ENCODE measurements at regions not wholly inside any gene's neighbourhood (a gene's known extent, or its start where the extent isn't known, plus 50 kb on each side); places are given as distances from the start of the nearest gene placed in this dataset.
"Not testable (repeated sequence)": the region's sequence is repeated elsewhere in the genome, so short reads cannot be mapped to it uniquely, and the experiment has no call there.

DNA sequence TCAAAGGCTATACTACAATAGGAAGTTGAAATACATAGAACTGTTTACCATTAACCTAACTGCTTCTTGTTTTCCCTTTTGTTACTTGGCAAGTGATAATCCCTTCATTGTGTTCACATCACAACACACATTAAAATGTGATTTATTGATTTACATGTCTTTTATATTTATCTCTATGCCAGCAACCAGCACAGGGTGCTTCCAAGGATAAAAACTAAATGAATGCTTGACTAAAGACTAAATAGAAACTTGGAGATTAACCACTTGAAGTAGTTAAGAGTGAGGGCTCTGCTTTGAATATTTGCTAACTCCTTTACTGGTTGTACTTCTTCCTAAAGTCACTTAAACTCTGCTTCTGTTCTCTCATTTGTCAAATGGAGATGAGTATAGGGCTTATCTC is 1730.6 kb downstream of the EFNA5 start:
- no peak for DNase-seq

DNA sequence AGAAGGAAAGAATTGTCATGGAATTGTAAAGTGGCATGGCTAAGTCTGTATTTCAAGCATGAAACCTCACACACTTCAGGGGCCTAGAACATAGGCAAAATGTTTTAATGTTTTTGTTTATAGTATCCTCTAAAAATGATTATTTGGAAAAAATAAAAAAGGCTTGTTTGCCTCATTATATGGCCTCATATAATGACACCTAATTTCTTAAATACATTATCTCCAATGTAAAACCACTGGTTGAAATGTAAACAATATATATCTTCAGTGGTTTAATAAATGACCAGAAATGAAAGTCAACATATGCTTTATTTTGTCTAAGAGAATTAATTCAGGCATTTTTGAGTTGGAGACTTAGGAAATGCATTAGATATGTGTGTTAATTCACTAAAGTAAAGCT is 1736.6 kb downstream of the EFNA5 start:
- no peak for DNase-seq

DNA sequence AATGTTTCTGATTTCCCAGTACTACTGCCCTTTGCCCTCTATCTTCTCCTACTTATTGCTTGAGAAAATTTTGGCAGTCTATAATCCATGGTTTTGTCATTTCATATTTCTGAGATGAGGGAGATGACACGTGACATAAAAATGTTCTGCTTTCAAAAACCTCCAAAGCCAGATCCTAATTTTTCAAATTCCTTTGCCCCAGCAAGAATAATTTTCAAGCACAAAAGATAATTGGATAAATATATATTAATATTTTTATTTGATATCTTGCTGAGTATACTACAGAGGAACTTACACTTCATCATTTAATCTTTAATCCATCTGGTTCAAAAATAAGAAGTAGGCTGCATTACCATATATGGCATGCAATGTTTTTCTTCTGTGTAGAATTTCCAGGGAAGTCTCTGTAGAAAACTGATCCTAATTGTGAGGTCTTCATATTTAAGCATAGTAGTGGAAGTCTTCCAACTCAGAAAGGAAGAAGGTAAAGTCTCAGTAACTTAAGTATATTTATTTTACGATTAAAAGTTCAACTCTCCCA is 1738.8 kb downstream of the EFNA5 start:
- no peak for DNase-seq

DNA sequence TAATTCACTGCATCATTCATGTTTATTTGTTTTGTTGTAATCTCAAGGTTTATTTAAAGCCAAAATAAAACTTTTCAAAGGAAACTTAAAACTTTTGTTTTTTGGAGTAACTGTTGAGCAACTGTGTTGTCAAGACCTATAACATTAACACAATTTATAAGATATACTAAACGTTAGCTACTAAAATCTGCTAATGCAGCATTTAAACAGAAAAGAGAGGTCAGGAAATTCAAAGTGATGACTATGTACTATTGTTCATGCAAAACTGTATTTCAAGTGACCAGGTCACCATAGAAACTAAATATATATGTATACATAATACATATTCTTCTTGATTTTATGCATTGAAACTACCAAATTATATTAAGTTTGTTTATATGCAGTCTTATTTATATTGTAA is 1740.9 kb downstream of the EFNA5 start:
- DNase-seq = no peak

DNA sequence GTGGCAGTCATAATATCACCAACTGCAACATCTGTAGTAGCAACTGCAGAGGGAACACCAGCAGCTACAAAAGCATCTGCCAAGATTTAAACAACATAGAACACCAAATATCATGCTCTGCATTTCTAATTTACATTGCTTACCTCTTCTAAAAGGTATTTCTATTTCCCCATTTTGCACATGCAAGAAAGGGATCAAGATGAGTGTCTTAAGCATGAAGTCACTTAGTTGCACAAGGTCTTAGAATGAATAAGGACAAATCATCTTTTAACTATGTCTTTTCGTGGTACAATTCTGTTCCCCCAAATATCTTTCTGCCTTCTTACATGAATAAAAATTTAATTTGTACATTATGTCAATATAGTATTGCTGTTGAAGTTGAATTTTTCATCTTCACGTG is 1746.4 kb downstream of the EFNA5 start:
- DNase-seq = no peak

DNA sequence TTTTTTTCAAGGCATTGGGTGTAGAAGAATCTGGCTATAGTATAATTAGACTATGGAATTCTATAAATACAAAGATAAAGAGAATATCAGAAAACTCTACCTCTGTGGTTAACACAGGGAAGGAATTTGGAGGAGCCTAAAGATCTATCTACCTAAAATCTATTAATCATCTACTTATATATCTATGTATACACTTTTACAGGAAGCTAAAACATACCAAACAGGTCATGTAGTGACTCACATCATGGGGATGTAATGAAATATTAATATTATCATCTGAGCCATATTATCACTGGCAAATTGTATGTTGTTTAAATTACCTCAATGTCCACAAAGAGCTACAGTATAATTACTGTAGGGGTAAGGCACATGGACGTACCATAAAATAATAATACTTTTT is 1748.2 kb downstream of the EFNA5 start:
- no peak for DNase-seq

DNA sequence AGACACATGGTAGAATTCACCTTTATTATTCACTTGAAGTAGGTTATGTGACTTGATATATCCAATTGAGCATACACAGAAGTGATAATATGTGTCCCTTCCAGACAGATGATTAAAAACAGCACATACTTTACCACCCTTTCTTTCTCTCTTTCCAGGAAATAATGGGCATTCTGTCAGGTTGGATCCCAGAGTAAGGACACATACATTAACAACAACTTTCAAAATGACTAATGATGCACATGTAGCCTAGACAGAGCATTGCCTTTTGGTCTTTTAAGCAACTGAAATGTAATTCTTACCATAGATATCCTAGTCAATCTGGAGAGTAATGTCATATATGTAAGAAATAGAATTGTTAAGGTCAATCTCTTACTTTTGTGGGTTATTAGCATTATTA is 1748.7 kb downstream of the EFNA5 start:
- DNase-seq = no peak

DNA sequence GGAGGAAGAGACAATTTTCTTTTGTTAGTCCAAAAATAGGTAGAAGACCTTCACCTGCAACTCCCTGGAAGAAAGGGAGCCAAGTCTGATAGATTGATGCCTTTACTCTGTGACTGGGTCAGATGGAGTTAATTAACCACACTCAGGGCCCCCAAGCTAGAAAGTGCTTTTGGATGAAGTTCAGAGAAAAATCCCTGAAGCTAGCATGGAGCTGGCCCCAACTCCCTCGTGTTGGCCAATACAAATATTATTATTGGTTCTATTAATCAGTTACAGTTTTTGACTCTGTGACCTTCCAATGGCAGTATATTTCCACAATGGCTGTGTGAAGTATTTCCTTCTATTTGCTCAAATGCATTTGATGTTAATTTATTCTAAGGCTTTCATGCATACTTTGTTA is 1753.5 kb downstream of the EFNA5 start:
- DNase-seq = no peak

DNA sequence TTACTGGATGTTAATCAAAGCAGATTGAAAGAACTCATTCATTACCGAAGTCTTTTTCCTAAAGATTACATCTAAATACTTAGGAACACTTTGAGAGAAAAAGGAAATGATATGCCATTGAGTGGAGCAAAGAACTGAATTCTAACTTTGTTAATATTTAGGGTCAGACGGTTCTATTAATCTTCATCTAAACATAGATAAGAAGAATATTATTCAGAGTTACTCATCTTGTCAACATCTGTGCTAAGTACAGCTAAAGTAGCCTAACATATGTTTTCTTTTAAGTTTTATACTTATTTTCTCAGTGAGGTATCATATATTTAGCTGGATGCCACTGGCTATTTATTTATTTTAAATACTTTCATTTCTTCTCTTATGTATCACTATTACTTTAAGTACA is 1763.7 kb downstream of the EFNA5 start:
- DNase-seq = no peak

DNA sequence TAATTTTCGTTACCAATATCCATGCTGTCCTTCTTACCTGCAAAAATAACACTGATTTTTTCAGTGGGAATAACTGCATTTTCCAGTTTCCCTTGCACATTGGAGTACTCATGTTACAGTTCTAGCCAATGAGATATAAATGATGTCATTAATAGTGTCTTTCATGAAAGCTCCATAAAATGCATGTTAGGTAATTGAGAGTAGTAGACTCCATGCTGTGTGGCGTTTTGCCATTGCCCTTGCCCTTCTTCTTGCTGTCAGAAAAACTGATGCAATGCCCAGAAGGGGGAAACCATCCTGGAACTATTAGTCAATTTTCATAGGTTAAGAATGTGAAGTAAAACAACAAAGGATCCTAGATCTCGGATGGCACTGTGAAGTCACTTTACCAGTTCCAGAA is 1765.3 kb downstream of the EFNA5 start:
- no peak for DNase-seq

DNA sequence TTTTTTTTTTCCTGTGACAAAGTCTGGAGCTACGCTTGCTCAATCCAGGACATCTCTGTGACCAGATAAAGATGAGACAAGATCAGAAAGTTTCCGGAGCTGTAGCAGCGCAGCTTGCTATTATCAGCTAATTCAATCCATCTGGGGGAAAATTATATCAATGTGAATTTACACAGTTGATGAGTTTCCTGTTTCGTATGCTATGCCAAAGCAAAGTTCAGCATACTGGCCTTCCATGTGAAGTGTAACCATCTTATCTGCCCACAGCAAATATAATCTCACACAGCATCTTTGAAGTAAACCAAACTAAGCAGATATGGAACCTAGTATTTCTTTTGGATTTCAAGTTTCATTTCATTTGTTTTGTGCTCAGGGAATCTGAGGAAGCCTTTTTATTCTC is 1767.7 kb downstream of the EFNA5 start:
- no peak for DNase-seq

DNA sequence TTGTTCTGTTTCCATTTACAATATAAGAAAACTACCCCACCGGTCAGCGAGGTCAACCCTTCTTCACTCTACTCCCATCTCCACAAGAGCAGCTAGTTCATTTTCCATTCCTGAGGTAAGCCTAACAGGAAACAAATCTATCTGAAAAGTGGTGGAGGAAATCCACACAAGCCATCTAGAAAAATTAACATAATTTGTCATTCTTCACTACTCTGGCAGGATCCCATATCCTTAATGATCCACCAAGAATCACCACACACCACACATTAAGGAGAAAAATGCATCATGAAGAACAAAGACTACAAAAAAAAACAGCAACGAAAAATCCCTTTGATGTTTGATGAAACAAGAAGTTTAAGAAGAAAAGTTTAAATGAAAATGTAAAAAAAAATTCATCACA is 1771.0 kb downstream of the EFNA5 start:
- DNase-seq = no peak

DNA sequence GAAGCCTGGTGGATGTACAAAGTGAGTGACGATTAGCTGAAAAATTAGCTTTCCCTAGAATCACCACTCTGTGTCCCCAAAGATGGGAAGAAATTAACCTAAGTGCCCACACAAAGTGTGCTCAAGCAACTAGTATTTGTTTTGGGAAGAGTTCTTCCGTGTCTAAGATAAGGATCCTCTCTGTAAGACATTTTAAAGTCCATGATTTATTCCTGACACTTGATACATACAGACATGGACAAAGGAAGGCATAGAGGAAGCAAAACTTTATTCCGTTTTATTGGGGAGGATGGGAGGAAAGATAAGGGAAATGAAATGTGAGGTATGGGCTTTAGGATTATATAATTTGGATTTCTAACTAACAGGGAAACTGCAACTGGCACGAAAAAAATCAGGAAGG is 1772.6 kb downstream of the EFNA5 start:
- DNase-seq = no peak

DNA sequence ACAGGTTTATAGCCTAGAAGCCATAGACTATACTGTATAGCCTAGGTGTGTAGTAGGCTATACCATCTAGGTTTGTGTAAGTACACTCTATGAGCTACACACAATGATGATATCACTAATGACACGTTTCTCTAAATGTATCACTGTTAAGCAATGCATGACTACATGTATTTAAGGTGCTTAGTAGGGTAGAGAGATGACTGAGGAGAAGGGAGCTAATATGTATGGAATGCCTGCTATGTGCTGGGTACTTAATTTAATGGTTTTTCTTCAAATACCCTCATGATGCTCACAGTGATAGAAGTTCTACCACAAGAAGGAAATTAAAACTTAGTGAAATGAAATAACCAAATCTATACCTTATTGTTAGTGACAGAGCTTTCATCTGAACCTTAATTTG is 1785.5 kb downstream of the EFNA5 start:
- DNase-seq = no peak

DNA sequence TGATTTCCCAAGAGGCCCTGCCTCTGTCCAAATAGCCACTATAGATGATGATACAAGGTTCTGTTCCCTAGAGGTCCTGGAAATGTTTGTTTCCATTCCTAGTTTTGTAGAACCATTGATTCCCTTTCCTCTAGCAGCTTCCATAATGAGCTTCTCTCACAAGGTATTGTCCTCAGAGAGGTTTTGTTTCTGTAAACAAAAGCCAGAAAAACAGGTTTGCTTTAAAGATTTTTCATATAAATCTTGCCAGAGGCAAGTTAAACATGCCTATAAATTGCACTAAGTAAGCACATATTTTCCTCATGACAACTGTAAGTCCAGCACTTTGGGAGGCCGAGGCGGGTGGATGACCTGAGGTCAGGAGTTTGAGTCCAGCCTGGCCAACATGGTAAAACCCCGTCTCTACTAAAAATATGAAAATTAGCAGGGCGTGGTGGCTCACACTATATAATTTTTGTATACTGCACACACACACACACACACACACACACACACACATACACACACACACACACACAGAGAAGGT is 1787.7 kb downstream of the EFNA5 start:
- DNase-seq = no peak

DNA sequence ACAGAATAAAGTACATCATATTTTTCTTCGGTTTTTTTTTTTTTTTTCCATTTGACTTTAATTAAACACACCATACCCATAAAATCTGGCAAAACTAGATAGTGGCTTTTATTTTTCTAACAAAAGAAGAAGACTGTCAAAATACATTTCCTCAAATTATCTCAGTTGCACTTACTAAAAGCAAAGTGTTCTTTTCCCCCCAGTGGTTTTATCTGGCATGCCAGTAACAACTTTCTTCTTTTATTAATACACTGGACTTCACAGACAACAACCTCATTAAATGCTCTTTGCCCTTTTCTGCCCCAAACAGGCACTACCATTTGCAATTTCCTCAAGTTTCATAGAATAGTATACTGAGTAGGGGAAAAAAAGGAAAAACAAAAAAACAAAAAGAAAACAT is 1792.3 kb downstream of the EFNA5 start:
- DNase-seq = no peak

DNA sequence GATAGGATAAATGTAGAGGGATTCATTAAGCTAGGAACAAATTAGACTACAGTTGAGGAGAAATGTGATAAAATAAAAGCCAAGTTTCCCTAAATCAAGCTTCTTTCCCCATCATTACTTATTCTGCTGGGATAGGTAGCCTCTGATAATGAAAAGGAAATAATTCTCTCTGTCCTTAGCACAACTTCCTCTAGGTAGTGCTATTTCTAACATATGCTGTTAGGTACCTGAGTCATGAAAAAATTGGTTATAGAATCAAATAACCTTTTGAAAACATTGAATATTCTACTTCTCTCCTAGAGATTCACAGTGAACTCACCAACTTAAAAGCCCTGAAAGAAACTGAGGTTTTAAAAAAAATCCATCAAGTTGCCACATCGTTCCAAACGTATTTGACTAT is 1793.1 kb downstream of the EFNA5 start:
- no peak for DNase-seq

DNA sequence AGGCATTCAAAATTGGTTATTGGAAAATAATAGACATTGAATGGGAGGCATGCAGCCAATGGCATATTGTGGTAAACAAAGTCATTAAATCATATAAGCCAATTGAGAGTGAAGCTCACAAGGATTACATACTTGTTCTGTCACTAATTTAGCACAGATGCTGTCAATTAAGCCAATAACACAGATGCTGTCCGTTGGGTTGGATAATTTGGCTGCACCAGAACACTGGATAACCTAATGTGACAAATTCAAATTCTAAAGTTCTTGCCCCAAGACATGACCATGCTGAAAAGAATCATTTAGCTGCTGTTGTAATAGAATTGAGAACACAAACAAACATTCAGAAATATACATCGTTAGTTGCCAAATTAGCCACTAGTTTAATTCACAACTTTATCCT is 1796.4 kb downstream of the EFNA5 start:
- DNase-seq = no peak

DNA sequence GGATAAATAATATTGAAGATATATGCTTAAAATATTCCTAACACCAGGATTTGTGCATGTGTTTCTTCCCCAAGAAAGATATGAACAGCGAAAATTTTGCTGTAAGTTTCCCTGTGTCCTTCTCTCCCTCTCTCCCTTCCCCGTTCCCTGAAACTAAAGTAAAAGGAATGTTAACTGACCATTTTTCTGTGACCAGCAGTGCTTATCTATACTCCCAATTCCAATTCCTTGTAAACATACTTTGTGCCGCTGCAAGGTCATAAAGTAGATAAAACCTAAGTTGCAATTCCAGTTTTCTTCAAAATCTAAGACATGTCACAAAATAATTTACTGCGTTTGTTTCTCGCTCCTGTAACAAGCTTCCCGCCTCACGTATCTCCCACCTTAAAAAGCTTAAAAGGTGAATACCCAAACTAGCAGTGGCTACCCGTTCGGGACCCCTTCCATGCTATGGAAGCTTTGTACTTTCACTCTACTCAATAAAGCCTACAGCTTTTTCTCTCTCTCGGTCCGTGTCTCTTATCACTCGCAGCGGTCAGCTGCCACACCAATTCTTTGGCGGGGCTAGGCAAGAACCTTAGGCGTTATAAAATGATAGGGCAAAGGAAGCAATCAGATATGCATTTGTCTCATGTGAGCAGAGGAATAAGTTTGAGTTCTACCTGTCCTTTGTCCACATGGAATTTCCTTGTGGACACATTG is 1798.0 kb downstream of the EFNA5 start:
- DNase-seq = no peak

DNA sequence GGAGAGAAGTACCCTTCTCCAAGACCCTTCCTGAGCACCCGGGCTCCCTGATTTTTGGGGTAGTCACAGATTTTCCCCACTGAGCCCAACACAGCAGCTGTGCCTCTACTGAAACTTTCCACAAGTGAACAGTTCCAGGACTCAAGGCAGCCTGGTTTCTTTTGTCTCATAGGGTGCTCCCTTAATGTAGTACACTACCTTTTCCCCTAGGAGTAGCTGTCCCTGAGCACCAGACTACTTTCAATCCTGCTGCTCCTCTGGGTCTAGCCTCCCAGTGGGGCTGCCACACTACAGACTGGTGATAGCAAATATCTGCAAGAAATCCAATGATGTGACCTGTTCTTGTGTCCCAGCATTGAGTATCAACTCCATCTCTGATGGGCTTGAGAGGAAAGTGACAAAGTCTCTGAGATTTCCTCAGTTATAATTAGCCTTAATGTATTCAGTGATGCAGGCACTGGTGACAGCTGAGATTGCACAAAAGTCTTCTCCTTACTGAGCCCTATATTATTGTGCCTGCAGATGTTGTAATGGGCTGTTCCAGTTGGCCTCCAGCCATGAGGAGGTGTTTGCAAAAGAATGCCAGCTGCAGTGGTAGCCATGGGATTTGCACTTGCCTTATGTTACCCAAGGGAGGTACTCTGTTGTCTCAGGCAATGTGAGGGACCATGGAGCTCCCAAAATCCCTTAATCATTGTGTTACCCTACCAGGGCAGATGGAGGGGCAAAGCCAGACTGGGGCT is 1802.5 kb downstream of the EFNA5 start:
- no peak for DNase-seq

DNA sequence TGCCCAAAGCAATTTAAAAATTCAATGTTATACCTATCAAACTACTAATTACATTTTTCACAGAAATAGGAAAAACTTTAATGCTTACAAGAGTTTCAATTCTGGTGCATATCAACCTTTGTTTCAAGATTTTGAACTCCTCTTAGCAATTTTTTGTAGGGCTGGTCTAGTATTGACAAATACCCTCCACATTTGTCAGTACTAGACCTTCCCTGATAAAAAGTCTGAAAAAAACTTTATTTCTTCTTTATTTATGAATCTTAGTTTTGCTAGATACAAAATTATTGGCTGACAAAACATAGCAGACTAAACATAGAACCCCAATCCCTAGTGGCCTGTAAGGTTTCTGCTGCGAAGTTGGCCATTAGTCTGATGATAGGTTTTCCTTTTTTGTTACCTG is 1804.9 kb downstream of the EFNA5 start:
- no peak for DNase-seq

DNA sequence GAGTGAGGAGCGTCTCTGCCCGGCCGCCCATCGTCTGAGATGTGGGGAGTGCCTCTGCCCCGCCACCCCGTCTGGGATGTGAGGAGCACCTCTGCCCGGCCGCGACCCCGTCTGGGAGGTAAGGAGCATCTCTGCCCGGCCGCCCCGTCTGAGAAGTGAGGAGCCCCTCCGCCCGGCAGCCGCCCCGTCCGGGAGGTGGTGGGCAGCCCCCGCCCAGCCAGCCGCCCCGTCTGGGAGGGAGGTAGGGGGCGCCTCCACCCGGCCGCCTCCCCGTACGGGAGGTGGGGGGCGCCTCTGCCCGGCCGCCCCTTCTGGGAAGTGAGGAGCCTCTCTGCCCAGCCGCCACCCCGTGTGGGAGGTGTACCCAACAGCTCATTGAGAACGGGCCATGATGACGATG is 1811.4 kb downstream of the EFNA5 start:
- not testable (repeated sequence) for DNase-seq

DNA sequence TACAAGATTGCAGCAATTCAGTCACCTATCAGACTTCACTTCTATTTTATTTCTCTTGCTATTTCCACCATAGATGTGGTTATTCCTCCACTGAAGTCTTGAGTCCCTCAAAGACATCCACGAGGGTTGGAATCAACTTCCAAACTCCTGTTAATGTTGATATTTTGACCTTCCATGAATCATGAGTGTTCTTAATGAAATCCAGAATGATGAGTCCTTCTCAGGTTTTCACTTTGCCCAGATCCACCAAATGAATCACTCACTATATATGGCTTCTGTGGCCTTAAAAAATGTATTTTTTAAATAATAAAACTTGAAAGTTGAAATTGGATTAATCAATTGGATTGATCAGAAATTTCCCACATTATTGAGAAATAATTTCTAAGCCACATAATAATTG is 1821.0 kb downstream of the EFNA5 start:
- DNase-seq = no peak

DNA sequence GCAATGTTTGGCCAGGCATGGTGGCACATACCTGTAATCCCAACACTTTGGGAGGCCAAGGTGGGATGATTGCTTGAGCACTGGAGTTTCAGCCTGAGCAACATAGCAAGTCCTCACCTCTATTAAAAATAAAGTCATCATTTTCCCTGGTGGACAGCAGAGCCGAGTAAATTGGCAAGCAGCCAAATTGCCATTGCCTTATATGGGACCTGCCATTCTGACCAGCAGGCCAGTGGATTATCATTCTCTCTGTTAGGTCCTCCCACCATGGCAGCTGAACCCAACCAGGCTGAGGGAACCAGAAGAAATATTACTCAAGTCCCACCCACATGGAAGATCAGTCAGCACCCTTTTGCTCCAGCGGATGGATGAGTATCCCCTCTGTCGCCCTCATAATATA is 1829.9 kb downstream of the EFNA5 start:
- no peak for DNase-seq

All from CD4-positive, alpha-beta T cell treated with Interleukin-4 for 4 hours (primary cell).